ENCODE measurements at regions not wholly inside any gene's neighbourhood (a gene's known extent, or its start where the extent isn't known, plus 50 kb on each side); places are given as distances from the start of the nearest gene placed in this dataset.
A peak's percentile ranks its signal among the peaks of the same experiment; 100 is the strongest.

DNA sequence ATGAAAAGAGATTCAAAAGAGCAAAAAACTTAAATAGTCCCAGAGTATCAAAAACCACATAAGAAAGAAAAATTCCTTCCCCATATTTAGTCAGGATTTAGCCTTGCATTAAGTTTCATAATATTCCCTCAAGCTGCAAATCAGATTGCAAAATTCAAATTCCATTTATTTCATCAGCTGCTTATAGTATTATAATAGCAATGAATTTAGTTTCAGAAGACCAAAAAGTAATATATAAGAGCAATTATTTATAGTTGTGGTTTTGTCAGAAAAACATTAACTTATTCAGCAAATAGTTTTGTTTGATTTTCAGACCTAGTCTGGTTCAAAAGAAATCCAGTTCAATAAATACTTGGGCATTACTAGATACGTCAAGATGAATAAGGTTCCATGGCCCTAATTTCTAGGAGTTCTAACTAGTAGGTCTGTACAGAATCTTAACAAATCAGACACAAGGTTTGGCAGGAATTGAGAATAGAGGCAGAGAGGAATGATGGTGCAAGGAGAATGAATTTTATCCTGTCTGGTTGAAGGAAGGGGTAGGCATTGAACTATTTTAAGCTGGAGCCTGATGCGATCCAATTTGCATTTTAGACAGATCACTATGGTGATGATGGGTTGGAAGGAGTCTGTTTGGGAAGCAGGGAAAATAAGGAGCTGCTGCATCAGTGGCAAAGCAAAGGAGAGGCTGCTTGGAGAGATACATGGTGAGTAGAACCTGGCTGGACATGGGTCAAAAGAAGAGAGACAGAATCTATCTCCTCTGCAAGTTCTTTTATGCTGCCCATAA is 163.9 kb upstream of the STXBP5 start:
- CTCF ChIA-PET, result no interaction called here
- POLR2A ChIA-PET, result no interaction called here
- Histone ChIP-seq H3K36me3 (ENCODE audit: control insufficient read depth, insufficient read depth, low read length) (no peaks in the 10 kb centered on the region), H3K4me1 (ENCODE audit: control insufficient read depth, insufficient read depth, low read length) (no peaks in the 10 kb centered on the region), H3K9me3 (ENCODE audit: control insufficient read depth, insufficient read depth, low read depth, low read length) (peaks cover 10% of the 10 kb centered on the region), H3K4me3 (ENCODE audit: low read depth in 2 of 2, low read length in 2 of 2) (no peak overlapping the region), H3K27me3 (ENCODE audit: control insufficient read depth, insufficient read depth, low read length) (no peaks in the 10 kb centered on the region), H3K27ac (ENCODE audit: low read length) (peak overlapping the region; percentile 39; the same call in 1 of the 2 replicates)
- BruUV-seq (replicated peaks), result no TSS peak
- TF ChIP-seq, protein P1, sequence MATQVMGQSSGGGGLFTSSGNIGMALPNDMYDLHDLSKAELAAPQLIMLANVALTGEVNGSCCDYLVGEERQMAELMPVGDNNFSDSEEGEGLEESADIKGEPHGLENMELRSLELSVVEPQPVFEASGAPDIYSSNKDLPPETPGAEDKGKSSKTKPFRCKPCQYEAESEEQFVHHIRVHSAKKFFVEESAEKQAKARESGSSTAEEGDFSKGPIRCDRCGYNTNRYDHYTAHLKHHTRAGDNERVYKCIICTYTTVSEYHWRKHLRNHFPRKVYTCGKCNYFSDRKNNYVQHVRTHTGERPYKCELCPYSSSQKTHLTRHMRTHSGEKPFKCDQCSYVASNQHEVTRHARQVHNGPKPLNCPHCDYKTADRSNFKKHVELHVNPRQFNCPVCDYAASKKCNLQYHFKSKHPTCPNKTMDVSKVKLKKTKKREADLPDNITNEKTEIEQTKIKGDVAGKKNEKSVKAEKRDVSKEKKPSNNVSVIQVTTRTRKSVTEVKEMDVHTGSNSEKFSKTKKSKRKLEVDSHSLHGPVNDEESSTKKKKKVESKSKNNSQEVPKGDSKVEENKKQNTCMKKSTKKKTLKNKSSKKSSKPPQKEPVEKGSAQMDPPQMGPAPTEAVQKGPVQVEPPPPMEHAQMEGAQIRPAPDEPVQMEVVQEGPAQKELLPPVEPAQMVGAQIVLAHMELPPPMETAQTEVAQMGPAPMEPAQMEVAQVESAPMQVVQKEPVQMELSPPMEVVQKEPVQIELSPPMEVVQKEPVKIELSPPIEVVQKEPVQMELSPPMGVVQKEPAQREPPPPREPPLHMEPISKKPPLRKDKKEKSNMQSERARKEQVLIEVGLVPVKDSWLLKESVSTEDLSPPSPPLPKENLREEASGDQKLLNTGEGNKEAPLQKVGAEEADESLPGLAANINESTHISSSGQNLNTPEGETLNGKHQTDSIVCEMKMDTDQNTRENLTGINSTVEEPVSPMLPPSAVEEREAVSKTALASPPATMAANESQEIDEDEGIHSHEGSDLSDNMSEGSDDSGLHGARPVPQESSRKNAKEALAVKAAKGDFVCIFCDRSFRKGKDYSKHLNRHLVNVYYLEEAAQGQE (IDR thresholded peaks at IDR 0.05; ENCODE audit: insufficient read depth in 1 of 2, low read depth in 2 of 2, low read length in 1 of 2), result no peak
- TF ChIP-seq POLR2AphosphoS5 (IDR thresholded peaks at IDR 0.05; ENCODE audit: low read depth, low read length) (no peak), SIN3A (IDR thresholded peaks at IDR 0.05; ENCODE audit: borderline replicate concordance, insufficient read depth, low read depth, low read length) (no peak), TCF7L2 (IDR thresholded peaks at IDR 0.05; ENCODE audit: low read depth, low read length) (no peak)
- TF ChIP-seq, protein P2, sequence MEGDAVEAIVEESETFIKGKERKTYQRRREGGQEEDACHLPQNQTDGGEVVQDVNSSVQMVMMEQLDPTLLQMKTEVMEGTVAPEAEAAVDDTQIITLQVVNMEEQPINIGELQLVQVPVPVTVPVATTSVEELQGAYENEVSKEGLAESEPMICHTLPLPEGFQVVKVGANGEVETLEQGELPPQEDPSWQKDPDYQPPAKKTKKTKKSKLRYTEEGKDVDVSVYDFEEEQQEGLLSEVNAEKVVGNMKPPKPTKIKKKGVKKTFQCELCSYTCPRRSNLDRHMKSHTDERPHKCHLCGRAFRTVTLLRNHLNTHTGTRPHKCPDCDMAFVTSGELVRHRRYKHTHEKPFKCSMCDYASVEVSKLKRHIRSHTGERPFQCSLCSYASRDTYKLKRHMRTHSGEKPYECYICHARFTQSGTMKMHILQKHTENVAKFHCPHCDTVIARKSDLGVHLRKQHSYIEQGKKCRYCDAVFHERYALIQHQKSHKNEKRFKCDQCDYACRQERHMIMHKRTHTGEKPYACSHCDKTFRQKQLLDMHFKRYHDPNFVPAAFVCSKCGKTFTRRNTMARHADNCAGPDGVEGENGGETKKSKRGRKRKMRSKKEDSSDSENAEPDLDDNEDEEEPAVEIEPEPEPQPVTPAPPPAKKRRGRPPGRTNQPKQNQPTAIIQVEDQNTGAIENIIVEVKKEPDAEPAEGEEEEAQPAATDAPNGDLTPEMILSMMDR (IDR thresholded peaks at IDR 0.05), result no peak
- intact Hi-C loops (cut with micrococcal nuclease; ENCODE audit: unreplicated experiment) (no loop called here), in situ Hi-C loops (cut with HindIII; ENCODE audit: low pct_unique_long_range_greater_than_20kb, low sequenced_read_pairs) (no loop called here)
- ATAC-seq (no peak), DNase-seq (ENCODE audit: low read depth, low spot score) (no peak)

DNA sequence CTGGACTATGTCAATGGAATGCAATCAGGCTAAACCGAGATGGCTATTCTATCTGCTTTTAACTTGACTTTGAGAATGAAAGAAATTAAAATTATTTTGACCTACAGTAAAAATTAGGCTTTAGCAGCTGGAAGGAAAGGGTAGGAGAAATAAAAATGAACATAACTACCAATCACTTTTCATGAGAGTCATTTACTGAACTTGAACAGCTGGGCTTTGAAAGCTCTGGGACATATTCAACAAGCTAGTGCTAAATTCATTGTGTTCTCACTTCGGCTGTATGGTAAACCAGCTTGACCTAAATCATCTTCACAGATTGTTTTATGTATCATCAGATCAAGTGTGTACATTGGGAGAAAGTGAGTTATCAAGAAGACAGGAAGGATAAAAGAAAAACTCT is 161.5 kb upstream of the STXBP5 start:
- in situ Hi-C loops (cut with HindIII; ENCODE audit: low pct_unique_long_range_greater_than_20kb, low sequenced_read_pairs) (no loop called here), intact Hi-C loops (cut with micrococcal nuclease; ENCODE audit: unreplicated experiment) (no loop called here)
- Histone ChIP-seq H3K36me3 (ENCODE audit: control insufficient read depth, insufficient read depth, low read length) (no peaks in the 10 kb centered on the region), H3K27ac (ENCODE audit: low read length) (no peak overlapping the region), H3K4me3 (ENCODE audit: low read depth in 2 of 2, low read length in 2 of 2) (no peak overlapping the region), H3K27me3 (ENCODE audit: control insufficient read depth, insufficient read depth, low read length) (no peaks in the 10 kb centered on the region), H3K9me3 (ENCODE audit: control insufficient read depth, insufficient read depth, low read depth, low read length) (peaks cover 10% of the 10 kb centered on the region), H3K4me1 (ENCODE audit: control insufficient read depth, insufficient read depth, low read length) (no peaks in the 10 kb centered on the region)
- no peak for ATAC-seq
- TF ChIP-seq SIN3A (IDR thresholded peaks at IDR 0.05; ENCODE audit: borderline replicate concordance, insufficient read depth, low read depth, low read length), result no peak
- no peak for TF ChIP-seq TCF7L2 (IDR thresholded peaks at IDR 0.05; ENCODE audit: low read depth, low read length)
- TF ChIP-seq, protein P2 (IDR thresholded peaks at IDR 0.05), result no peak
- no peak for TF ChIP-seq POLR2AphosphoS5 (IDR thresholded peaks at IDR 0.05; ENCODE audit: low read depth, low read length)
- TF ChIP-seq, protein P1 (IDR thresholded peaks at IDR 0.05; ENCODE audit: insufficient read depth in 1 of 2, low read depth in 2 of 2, low read length in 1 of 2), result no peak
- ChIA-PET CTCF (no interaction called here), POLR2A (no interaction called here)
- BruUV-seq (replicated peaks), result no TSS peak
- DNase-seq (ENCODE audit: low read depth, low spot score), result no peak
